Testis (tissue), 2 donors: ENCODE measurements at regions not wholly inside any gene's neighbourhood (a gene's known extent, or its start where the extent isn't known, plus 50 kb on each side); places are given as distances from the start of the nearest gene placed in this dataset.
"Not testable (repeated sequence)": the region's sequence is repeated elsewhere in the genome, so short reads cannot be mapped to it uniquely, and the experiment has no call there.

Experiments used
- POLR2A ChIP-seq: fragments of 450-650 bp; IDR thresholded peaks from one replicate; pipeline ENCODE4 v1.6.1; 2017; ENCODE audit warnings: antibody characterized with exemption, mild to moderate bottlenecking, moderate library complexity
- TF ChIP-seq, protein P1 (sequence below), 3 experiments: fragments of 450-650 bp in 2 of 3; fragments of 200-600 bp in 1 of 3; sonication (generic) in 1 of 3; IDR thresholded peaks; one replicate each; pipeline ENCODE4 v1.5.1; 2016 to 2019; ENCODE audit warnings: antibody characterized with exemption in 3 of 3, mild to moderate bottlenecking in 2 of 3, moderate library complexity in 1 of 3

DNA sequence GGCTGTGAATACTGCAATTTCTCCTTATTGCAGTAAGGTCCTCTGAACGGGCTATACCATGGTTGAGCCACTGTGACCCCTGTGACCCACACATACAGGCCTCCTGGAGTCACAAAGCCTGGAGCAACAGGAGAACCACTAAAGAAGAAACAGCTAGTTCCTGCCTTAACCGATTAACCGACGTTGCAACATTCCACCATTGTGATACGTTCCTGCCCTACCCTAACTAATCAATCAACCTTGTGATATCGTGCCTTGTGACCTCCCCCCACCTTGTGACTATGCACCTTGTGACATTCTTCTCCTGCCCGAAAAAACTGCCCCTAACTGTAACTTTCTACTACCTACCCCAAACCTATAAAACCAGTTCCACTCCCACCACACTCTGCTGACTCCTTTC is 301.5 kb upstream of the MAGEB16 start:
- TF ChIP-seq, protein P1, sequence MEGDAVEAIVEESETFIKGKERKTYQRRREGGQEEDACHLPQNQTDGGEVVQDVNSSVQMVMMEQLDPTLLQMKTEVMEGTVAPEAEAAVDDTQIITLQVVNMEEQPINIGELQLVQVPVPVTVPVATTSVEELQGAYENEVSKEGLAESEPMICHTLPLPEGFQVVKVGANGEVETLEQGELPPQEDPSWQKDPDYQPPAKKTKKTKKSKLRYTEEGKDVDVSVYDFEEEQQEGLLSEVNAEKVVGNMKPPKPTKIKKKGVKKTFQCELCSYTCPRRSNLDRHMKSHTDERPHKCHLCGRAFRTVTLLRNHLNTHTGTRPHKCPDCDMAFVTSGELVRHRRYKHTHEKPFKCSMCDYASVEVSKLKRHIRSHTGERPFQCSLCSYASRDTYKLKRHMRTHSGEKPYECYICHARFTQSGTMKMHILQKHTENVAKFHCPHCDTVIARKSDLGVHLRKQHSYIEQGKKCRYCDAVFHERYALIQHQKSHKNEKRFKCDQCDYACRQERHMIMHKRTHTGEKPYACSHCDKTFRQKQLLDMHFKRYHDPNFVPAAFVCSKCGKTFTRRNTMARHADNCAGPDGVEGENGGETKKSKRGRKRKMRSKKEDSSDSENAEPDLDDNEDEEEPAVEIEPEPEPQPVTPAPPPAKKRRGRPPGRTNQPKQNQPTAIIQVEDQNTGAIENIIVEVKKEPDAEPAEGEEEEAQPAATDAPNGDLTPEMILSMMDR (IDR thresholded peaks at IDR 0.05), result not testable (repeated sequence)
- not testable (repeated sequence) for TF ChIP-seq POLR2A
